GM21381 (cell line): ENCODE measurements at regions not wholly inside any gene's neighbourhood (a gene's known extent, or its start where the extent isn't known, plus 50 kb on each side); places are given as distances from the start of the nearest gene placed in this dataset.

Experiments
- ATAC-seq: cut with Tn5 transposase; IDR thresholded peaks from one replicate; pipeline ENCODE4 v1.9.1; 2021; ENCODE audit warnings: mild to moderate bottlenecking, moderate library complexity; ENCODE audit not compliant: unreplicated experiment

- no peak for ATAC-seq
These were observed 167.9 kb upstream of the MYLIP start for GRCh38 chr6:15960740-15961634.

- no peak for ATAC-seq
These were observed 171.2 kb upstream of the MYLIP start for GRCh38 chr6:15957655-15958169.

GRCh38 chr6:15956205-15957106 lies 172.4 kb upstream of the MYLIP start:
- no peak for ATAC-seq

- no peak for ATAC-seq
These were observed 173.4 kb upstream of the MYLIP start for GRCh38 chr6:15955484-15955883.

- ATAC-seq: no peak
These were observed 175.6 kb upstream of the MYLIP start for GRCh38 chr6:15953152-15953880.

- ATAC-seq: no peak
These were observed 176.4 kb upstream of the MYLIP start for GRCh38 chr6:15952231-15953151.

- no peak for ATAC-seq
These were observed 177.8 kb upstream of the MYLIP start for GRCh38 chr6:15950962-15951569.

- ATAC-seq: no peak
These were observed 178.9 kb upstream of the MYLIP start for GRCh38 chr6:15949982-15950381.

- ATAC-seq: no peak
These were observed 179.7 kb upstream of the MYLIP start for GRCh38 chr6:15948930-15949900.

- no peak for ATAC-seq
These were observed 181.0 kb upstream of the MYLIP start for GRCh38 chr6:15947923-15948322.

- ATAC-seq: no peak
These were observed 181.4 kb upstream of the MYLIP start for GRCh38 chr6:15947436-15947835.

GRCh38 chr6:15946701-15947385 lies 182.0 kb upstream of the MYLIP start:
- no peak for ATAC-seq

- no peak for ATAC-seq
These were observed 183.2 kb upstream of the MYLIP start for GRCh38 chr6:15945593-15946159.

- ATAC-seq: no peak
These were observed 185.5 kb upstream of the MYLIP start for GRCh38 chr6:15943423-15943822.

GRCh38 chr6:15941168-15941567 lies 187.7 kb upstream of the MYLIP start:
- ATAC-seq: no peak

- ATAC-seq: no peak
These were observed 190.8 kb upstream of the MYLIP start for GRCh38 chr6:15938107-15938506.

- no peak for ATAC-seq
These were observed 191.3 kb upstream of the MYLIP start for GRCh38 chr6:15937602-15938001.
